ENCODE measurements at regions not wholly inside any gene's neighbourhood (a gene's known extent, or its start where the extent isn't known, plus 50 kb on each side); places are given as distances from the start of the nearest gene placed in this dataset.

DNA sequence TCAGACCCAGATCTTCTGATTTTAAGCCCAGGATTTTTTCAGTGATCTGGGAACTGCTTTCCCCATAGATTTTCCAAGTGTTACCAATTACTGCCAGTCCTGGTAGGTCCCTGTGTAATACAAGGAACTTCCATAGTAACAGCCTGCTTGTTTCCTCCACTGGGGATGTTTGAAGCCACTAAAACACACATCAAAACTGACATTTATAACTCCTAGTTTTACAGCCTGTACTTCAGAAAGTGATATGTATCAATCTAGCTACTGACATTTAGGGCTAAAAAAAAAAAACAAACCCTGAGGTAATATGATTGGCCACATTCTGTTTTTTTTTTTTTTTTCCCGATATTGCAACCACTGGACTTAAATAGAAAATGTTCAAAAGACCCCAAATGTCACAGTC is 166.9 kb upstream of the SP4 start:
- H3K27me3 Mint-ChIP-seq (ENCODE audit: low read depth, poor library complexity) = peaks cover 6% of the 10 kb centered on the region
- peaks cover 25% of the 10 kb centered on the region for H3K4me1 Mint-ChIP-seq
- no peaks in the 10 kb centered on the region for H3K36me3 Mint-ChIP-seq (ENCODE audit: low read depth)
- H3K9me3 Mint-ChIP-seq = no peaks in the 10 kb centered on the region
- H3K4me3 Mint-ChIP-seq = no peak overlapping the region
- no peak for DNase-seq
- H3K27ac Mint-ChIP-seq = peak overlapping the region; percentile 58
- TF ChIP-seq, protein P1, sequence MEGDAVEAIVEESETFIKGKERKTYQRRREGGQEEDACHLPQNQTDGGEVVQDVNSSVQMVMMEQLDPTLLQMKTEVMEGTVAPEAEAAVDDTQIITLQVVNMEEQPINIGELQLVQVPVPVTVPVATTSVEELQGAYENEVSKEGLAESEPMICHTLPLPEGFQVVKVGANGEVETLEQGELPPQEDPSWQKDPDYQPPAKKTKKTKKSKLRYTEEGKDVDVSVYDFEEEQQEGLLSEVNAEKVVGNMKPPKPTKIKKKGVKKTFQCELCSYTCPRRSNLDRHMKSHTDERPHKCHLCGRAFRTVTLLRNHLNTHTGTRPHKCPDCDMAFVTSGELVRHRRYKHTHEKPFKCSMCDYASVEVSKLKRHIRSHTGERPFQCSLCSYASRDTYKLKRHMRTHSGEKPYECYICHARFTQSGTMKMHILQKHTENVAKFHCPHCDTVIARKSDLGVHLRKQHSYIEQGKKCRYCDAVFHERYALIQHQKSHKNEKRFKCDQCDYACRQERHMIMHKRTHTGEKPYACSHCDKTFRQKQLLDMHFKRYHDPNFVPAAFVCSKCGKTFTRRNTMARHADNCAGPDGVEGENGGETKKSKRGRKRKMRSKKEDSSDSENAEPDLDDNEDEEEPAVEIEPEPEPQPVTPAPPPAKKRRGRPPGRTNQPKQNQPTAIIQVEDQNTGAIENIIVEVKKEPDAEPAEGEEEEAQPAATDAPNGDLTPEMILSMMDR (IDR thresholded peaks at IDR 0.05) = no peak

DNA sequence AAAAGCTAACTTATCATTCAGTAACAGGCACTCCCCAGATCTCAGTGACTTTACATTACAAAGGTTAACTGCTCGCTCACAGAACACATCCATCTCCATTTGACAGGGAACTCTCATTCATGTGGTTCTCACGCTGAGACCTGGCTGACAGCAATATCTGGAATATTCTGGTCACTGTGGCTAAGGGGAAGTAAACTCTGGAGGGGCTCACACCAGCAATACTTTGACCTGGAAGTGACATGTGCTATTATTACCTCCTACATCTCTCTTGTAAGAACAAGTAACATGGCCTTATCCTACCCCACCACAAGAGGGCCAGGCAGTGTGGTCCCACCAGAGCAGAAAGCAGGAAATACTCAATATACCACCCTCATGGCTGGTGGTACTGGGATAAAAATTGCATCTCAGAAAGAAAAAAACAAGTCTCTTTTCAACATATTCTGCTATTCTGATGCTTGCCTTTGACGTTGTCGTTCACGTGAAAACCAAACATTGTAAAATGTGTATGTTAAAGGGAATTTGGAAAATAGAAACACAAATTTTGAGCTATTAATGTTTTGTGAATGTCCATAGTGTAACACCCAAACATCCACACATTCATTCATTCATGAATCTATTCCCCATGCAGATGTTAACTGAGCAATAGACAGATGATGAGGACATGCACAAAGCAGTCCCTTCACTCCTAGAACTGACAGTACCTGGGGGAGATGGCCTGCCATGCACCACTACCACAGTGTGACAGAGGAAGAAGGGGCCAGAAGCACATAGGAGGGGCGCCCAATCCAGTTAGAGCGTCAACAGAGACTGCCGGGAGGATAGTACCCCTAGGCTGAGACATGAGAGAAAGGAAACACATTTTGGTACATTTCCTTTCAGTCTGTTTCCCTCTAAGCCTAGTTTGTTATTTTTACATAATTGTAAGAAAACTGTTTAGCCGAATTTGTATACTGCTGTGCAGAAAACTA is 166.0 kb upstream of the SP4 start:
- Mint-ChIP-seq H3K27me3 (ENCODE audit: low read depth, poor library complexity) (peaks cover 6% of the 10 kb centered on the region), H3K4me1 (peaks cover 25% of the 10 kb centered on the region), H3K27ac (peak overlapping the region; percentile 58), H3K4me3 (peak overlapping the region; percentile 35), H3K9me3 (no peaks in the 10 kb centered on the region), H3K36me3 (ENCODE audit: low read depth) (no peaks in the 10 kb centered on the region)
- TF ChIP-seq, protein P1 (IDR thresholded peaks at IDR 0.05) = peak; percentile 64
- peak; percentile 53 for DNase-seq

DNA sequence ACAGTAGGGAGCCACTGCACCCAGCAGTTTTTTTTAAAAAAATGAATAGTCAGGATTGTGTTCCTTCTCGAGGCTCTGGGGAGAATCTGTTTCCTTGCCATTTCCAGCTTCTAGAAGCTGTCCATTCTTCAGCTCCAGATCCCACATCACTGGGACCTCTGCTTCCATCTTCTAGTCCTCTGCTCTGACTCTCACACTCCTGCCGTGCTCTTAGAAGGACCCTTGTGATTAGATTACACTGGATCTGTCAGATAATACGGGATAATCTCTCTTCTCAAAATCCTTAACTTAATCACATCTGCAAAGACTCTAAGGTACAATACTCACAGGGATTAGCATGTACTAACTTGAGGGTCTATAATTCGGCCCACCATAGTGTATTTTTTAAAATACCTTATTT is 158.9 kb upstream of the SP4 start:
- Mint-ChIP-seq H3K4me1 (no peaks in the 10 kb centered on the region), H3K27ac (no peak overlapping the region), H3K36me3 (ENCODE audit: low read depth) (no peaks in the 10 kb centered on the region), H3K9me3 (peaks cover 4% of the 10 kb centered on the region), H3K27me3 (ENCODE audit: low read depth, poor library complexity) (peaks cover 4% of the 10 kb centered on the region), H3K4me3 (no peak overlapping the region)
- no peak for DNase-seq
- TF ChIP-seq, protein P1 (IDR thresholded peaks at IDR 0.05) = no peak

DNA sequence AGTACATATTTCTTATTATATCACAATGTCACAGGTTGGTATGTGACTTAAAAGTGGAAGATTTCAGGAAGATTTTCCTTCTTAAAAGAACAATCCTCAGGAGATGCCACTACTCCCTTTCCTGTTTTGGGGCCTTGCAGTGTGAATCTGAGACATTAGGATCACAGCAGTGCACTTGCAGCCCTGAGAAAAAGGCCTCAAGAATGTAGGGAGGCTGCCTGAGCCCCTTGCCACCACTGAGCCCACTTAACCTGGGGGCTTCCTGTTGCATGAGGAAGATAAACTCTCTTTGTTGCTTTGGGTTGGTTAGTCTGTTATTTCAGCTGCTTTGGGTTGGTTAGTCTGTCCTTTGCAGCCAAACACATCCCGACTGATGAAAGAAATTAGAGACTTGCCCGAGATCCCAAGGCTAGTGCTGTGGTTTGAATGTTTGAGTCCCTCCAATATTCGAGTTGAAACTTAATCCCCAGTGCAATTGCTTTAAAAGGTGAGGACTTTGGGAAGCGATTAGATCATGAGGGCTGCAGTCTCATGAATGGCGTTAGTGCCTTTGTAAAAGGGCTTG is 151.3 kb upstream of the SP4 start:
- peaks cover 9% of the 10 kb centered on the region for H3K9me3 Mint-ChIP-seq
- H3K27ac Mint-ChIP-seq = peak overlapping the region; percentile 51
- H3K4me1 Mint-ChIP-seq = peaks cover 14% of the 10 kb centered on the region
- TF ChIP-seq, protein P1 (IDR thresholded peaks at IDR 0.05) = no peak
- no peak overlapping the region for H3K4me3 Mint-ChIP-seq
- H3K36me3 Mint-ChIP-seq (ENCODE audit: low read depth) = no peaks in the 10 kb centered on the region
- H3K27me3 Mint-ChIP-seq (ENCODE audit: low read depth, poor library complexity) = no peaks in the 10 kb centered on the region
- no peak for DNase-seq

DNA sequence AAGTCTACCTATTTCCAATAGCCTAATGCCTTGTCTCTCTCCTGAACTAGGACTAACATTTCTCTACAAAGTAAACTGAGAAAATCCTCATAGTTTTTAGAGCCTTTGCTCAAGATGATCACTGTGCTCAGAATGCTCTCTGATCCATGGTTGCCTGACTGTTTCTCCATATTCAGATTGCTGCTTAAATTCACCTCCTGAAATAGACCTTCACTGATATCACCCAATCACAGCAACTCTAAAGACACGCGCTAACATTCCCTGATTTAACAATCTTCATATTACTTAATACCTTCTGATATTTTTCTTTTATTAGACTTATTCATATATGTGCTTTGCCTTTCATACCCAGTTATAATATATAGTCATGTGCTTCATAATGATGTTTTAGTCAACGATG is 148.9 kb upstream of the SP4 start:
- TF ChIP-seq, protein P1 (IDR thresholded peaks at IDR 0.05) = no peak
- Mint-ChIP-seq H3K27ac (no peak overlapping the region), H3K27me3 (ENCODE audit: low read depth, poor library complexity) (peaks cover 3% of the 10 kb centered on the region), H3K36me3 (ENCODE audit: low read depth) (no peaks in the 10 kb centered on the region), H3K9me3 (peaks cover 9% of the 10 kb centered on the region), H3K4me3 (no peak overlapping the region), H3K4me1 (peaks cover 14% of the 10 kb centered on the region)
- no peak for DNase-seq
